H54 (cell line): ENCODE measurements at regions not wholly inside any gene's neighbourhood (a gene's known extent, or its start where the extent isn't known, plus 50 kb on each side); places are given as distances from the start of the nearest gene placed in this dataset.

Experiments used
- DNase-seq: peaks from one replicate; pipeline ENCODE4 v3.0.0; 2011; ENCODE audit warnings: low spot score, mixed read lengths; ENCODE audit not compliant: insufficient read length
- FAIRE-seq: peaks from 3 replicates; lab custom pipeline; 2011; peaks lifted over from hg19 to GRCh38; lab: Jason Lieb, UNC
- POLR2A ChIP-seq: IDR thresholded peaks from 2 replicates; pipeline ENCODE4 v1.6.1; 2011; ENCODE audit warnings: low read depth, mild to moderate bottlenecking, low read length

DNA sequence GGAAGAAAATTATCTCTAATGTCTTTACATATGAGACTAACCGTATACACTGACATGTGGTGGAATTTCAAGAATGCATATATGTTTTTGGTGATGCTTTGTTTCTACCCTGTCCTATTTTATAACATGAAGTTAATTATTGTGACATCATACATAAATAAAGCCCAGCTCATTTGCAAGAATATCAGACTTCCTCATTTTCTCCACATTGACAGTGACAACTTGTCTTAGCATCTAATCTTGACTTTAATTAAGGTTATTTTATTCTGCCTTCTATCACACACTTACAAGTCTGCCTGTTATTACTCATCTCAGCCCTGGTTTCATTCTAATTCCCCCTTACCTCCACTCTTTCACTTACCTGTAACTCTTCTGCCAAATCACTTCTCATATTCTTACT is 140.6 kb upstream of the STARD13 start:
- TF ChIP-seq POLR2A: no peak
- no peak for FAIRE-seq
- DNase-seq: no peak

DNA sequence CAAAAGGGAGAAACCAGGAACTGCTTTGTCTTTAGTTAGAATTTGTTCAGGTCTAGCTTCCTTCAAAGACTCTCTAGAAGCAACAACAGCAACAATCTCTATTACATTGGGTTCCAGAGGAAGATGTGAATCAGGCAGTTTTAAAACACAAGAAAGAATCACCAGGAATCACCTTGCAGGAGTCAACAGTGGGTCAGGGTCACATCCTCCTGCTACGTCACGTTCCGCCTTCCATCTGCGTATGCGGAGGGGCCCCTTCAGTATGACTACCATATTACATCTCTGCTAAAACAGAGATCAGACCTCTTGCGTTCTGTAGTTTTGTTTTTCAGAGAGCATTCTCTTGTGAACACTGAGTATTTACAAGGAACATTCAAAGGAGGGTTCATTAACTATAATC is 147.8 kb upstream of the STARD13 start:
- TF ChIP-seq POLR2A: no peak
- no peak for FAIRE-seq
- no peak for DNase-seq

DNA sequence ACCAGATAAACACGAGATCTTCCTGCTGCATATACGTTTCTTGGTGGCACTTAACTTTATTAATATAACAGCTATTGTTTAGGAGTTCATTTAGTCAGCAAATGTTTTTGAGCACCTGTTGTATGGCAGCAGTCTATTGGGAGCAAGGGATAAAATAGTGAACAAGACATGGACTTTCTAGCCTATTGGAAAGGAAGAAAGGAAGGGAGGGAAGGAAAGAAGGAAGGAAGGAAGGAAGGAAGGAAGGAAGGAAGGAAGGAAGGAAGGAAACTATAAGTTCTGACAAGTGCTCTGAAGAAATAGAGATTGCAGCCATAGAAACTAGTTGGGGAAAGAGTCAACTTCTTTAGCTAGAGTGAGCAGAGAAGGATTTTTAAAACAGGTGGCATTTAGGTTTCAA is 149.1 kb upstream of the STARD13 start:
- TF ChIP-seq POLR2A: no peak
- FAIRE-seq: no peak

DNA sequence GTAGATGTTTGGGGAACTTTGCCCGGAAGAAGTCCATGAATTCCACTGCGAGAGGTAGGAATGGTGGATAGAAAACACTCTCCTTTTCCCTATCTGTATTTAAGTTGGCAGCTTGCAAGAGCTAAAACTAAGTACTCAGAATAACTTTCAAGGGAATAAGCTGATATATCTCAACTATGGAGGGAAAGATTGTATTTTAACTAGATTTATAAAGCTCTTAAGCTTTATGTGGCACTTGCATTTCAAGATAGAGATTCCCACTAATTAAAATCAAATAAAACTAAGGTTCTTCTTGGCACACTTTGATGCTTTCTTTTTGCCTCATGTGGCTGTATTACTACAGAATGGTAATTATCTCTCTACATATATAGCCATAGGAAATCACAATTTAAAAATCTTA is 149.7 kb upstream of the STARD13 start:
- TF ChIP-seq POLR2A: no peak
- no peak for FAIRE-seq
- DNase-seq: no peak

More for the DNA sequence above, 149.1 kb upstream of the STARD13 start:
- no peak for DNase-seq

DNA sequence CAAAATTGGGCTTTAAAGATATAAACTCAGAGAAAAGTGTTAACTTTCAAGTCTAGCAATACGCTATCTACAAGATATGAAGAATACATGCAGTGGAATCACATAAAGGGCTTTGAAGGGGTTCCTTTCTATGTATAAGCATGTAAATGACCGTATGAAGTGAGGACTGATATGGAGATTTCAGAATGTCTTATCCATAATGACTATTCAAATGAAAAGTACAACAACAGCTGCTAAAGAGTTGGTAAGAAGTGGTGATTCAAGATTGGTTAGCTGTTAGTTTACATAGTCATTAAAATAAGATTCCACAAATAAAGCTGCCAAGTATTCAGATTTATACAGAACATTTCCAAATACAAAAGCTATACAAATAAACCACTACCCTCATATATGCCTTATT is 153.4 kb upstream of the STARD13 start:
- TF ChIP-seq POLR2A: no peak
- DNase-seq (no peak), FAIRE-seq (no peak)

DNA sequence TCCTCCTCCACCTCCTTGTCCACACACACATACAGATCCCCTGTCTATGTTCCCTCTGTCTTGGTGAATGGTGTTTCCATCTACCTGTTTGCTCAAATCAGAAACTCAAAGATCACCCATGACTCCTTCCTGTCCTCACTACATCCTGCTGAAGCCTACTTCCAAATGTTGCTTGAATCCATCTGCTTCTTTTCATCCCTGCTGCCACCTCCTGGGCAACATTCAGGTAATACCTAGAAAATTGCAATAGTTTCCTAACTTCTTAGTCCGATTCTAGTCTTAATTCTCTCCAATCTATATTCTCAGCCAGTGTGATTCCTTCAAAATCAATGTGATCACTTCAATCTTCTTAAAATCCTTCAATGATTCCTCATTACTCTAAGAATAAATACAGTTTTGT is 155.5 kb upstream of the STARD13 start:
- TF ChIP-seq POLR2A: no peak
- FAIRE-seq (peak; percentile 43), DNase-seq (no peak)

DNA sequence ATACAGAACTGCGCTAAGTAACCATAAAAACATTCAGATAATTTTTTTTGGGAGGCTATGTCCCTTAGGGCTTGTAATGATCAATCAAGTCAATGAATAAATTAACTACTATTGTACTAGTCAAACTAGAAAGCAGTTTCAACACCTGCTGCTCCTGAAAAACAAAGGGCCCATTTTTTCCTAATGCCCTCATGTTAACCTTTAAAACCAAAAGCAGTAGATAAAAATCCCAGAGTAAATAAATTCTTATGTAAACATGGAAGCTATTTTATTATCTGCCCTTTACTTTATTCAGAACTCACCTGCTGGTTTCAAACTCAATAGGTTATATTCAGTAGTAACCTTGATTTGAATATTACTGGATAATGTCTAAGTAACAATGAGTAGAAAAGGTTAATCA is 159.5 kb upstream of the STARD13 start:
- TF ChIP-seq POLR2A: no peak
- FAIRE-seq: no peak
- DNase-seq: no peak

DNA sequence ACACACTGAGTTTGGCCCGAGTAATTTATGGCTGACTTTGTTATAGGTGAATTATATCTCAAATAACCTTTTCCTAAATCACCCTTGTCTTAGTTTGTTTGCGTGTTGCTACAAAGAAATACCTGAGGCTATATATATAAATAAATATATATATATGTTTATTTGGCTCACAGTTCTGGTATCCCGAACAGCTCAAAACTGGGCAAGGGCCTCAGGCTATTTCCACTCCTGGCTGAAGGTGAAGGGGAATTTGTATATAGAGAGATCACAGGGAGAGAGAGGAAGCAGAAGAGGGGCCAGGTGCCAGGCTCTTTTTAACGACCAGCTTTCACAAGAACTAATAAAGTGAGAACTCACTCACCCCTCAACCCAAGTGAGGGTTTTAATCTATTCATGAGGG is 159.9 kb upstream of the STARD13 start:
- FAIRE-seq (no peak), DNase-seq (no peak)

DNA sequence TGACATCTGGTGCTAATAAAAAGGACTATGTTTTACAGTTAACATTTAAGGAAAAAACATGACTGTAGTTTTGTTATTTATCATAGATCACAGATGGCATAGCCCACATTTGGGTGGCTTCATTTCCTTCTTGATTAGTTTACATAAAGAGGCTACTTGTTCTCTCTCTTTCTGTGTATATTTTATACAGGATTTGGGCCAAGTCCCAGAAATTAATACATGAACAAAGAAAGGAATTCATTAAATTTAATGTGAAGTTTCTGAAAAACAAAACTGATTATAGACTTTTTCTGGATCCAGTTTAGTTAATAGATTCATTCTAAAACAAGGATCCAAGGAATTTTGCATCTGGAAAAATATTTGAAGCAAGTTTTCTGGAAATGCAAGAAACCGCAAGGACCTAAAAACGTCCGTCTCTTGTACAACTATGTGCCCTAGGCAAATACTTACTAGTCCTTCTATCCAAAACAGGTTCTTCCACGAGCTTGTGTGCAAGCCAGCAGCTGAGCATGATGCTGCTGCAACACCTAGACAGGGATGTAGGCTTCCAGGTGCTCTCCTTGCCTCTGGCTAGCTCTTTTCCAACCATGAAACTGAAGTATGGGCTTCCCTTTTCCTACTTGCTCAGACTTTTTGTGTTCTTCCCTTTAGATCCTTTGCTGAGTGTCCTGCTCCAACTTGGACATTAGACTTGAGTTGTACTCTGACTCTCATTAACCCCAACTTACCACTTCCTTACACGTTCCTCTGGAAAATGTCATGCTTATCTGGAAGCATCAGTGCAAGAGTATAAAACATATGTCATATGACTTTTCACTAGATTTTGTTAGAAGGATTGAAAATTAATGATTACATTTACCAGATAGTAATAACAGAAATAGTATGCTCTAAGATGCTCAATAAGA is 161.5 kb upstream of the STARD13 start:
- FAIRE-seq (no peak), DNase-seq (no peak)
- TF ChIP-seq POLR2A: no peak

More for the DNA sequence above, 159.9 kb upstream of the STARD13 start:
- TF ChIP-seq POLR2A: no peak

DNA sequence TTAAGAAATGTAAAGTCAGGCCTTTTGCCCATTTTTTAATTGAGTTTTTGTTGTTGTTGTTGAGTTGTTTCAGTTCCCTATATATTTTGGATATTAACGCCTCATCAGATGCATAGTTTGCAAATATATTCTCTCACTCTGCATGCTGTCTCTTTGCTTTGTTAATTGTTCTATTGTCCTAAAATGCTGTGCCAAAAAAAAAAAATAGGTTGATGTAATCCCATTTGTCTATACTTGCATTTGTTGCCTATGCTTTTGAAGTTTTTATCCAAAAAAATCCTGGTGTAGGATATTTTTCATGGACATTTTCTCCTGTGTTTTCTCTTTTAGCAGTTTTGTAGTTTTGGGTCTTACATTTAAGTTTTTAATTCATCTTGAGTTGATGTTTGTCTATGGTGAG is 163.3 kb upstream of the STARD13 start:
- DNase-seq (no peak), FAIRE-seq (no peak)
- no peak for TF ChIP-seq POLR2A

DNA sequence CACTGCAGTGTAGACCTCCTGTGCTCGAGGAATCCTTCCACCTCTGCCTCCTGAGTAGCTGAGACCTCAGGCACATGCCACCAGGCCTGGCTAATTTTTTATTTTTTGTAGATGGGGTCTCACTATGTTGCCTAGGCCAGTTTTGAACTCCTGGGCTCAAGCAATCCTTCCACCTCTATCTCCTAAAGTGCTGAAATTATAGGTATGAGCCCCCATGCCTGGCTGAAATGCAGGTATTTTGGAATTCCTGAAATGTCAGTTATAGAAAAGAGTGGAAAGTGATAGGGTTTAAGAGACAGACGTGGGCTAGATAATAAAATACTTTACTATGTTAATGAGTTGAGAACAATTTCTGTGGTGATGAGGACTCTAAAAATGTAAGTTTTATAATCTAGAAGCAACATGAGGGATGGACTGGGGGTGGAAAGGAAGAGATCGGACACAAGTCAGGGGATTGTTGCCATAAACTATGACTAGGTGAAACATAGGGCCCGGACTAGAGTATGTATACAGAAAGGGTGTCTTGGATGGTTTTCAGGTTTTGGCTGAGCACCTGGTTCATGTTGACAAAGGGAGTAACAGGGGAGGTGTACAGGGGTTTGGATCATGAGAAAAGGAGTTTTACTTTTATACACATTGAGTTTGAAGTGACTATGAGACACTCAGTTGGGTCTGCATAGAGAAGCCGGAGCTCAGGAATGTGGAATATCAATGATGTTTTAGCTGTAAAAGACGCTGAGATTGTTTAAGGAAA is 165.6 kb upstream of the STARD13 start:
- no peak for TF ChIP-seq POLR2A
- no peak for DNase-seq
- no peak for FAIRE-seq

DNA sequence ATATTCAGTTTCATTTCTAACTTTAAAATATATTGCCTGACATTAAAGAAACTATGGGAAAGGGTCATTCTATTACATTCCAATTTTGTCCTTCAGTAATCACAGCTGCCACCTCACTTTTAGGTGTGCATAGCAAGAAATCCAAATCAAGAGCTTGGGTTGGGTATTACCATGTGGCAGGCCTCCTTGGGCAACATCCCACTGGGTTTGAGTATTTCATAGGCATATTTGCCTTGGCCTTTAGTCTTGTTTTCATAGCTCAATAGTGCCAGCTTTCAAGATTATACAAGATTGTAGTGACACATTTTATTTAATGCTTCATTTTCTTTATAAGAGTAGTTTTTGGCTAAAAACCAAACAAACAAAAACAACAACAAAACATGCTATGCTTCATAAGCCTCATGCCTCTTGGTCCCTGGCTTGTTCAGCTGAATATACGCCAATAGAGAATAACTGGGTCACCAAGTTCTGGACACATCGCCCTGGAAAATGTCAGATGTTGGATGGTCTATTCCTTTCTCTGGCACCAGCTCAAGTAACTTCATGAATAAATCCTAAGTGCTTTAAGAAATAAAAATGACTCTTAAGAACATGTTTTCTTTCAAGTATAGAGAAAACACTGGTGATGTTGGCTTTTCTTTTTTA is 167.4 kb upstream of the STARD13 start:
- TF ChIP-seq POLR2A: no peak
- no peak for FAIRE-seq

DNA sequence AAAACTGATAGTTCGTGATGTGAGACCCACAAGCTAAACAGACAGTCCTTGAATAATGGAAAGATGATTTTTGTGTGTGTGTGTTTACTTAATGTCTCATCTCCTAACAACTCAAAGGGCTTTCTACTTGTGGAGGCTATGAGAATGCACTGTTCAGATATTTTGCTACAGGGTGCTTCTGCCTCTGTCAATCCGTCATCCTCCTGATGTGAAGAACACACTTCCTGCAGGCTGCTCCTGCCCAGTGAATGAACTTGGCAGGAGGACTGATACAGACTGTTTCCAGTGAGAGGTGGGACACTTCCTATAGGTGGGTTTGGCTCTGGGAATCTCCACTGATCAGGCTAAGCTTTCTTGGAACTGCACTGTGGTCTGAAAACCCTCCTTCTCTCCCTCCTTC is 168.4 kb upstream of the STARD13 start:
- FAIRE-seq: no peak
- no peak for TF ChIP-seq POLR2A

More for the DNA sequence above, 167.4 kb upstream of the STARD13 start:
- no peak for DNase-seq

More for the DNA sequence above, 168.4 kb upstream of the STARD13 start:
- DNase-seq: no peak
